ENCODE measurements at regions not wholly inside any gene's neighbourhood (a gene's known extent, or its start where the extent isn't known, plus 50 kb on each side); places are given as distances from the start of the nearest gene placed in this dataset.

GRCh38 chr10:118238573-118239235 lies 103.4 kb downstream of the FAM204A start:
- Histone ChIP-seq H3K27me3 (peaks cover 0 to 63% (median 7%) of the 10 kb centered on the region in 4 donors), H3K36me3 (no peaks in the 10 kb centered on the region), H3K9me3 (no peaks in the 10 kb centered on the region), H3K4me3 (no peak overlapping the region), H3K27ac (replicated peaks in 1 of 4) (no peak overlapping the region), H3K4me1 (peaks cover 0 to 7% (median 3%) of the 10 kb centered on the region in 4 donors)
- TF ChIP-seq CTCF (IDR thresholded peaks at IDR 0.05) (no peak), EP300 (IDR thresholded peaks at IDR 0.05) (no peak), POLR2A (IDR thresholded peaks at IDR 0.05; ENCODE audit: low read depth) (no peak), POLR2AphosphoS5 (IDR thresholded peaks at IDR 0.05) (no peak)
- intact Hi-C loops (cut with DNase I): loop anchor here (2.0 kb wide), 1 partner anchor 742 kb away; no protein-coding TSS in a partner anchor
- DNase-seq (ENCODE audit: extremely low spot score): peak; percentile 83
- WGBS: 60% methylated on average over 13 of the region's 13 CpGs

- Histone ChIP-seq H3K4me3 (no peak overlapping the region), H3K27me3 (peaks cover 0 to 60% (median 4%) of the 10 kb centered on the region in 4 donors), H3K4me1 (peaks cover 0 to 7% (median 3%) of the 10 kb centered on the region in 4 donors), H3K27ac (replicated peaks in 1 of 4) (no peak overlapping the region), H3K9me3 (no peaks in the 10 kb centered on the region), H3K36me3 (no peaks in the 10 kb centered on the region)
- no peak for TF ChIP-seq POLR2AphosphoS5 (IDR thresholded peaks at IDR 0.05)
- TF ChIP-seq EP300 (IDR thresholded peaks at IDR 0.05): no peak
- TF ChIP-seq POLR2A (IDR thresholded peaks at IDR 0.05; ENCODE audit: low read depth): no peak
- intact Hi-C loops (cut with DNase I): loop anchor here (2.0 kb wide), 1 partner anchor 741 kb away; no protein-coding TSS in a partner anchor
- WGBS: 90% methylated on average over 5 of the region's 5 CpGs
- peak; percentile 34 for DNase-seq (ENCODE audit: extremely low spot score)
Observed at GRCh38 chr10:118237930-118238329, 104.2 kb downstream of the FAM204A start.

- Histone ChIP-seq H3K9me3 (no peaks in the 10 kb centered on the region), H3K4me3 (no peak overlapping the region), H3K4me1 (no peaks in the 10 kb centered on the region), H3K36me3 (no peaks in the 10 kb centered on the region), H3K27ac (replicated peaks in 1 of 4) (no peak overlapping the region), H3K27me3 (peaks cover 0 to 39% (median 0%) of the 10 kb centered on the region in 4 donors)
- TF ChIP-seq CTCF (IDR thresholded peaks at IDR 0.05) (no peak), POLR2A (IDR thresholded peaks at IDR 0.05; ENCODE audit: low read depth) (no peak), EP300 (IDR thresholded peaks at IDR 0.05) (no peak), POLR2AphosphoS5 (IDR thresholded peaks at IDR 0.05) (no peak)
- peak; percentile 39 for DNase-seq (ENCODE audit: extremely low spot score)
- intact Hi-C loops (cut with DNase I): no loop called here
- WGBS: 80% methylated on average over 10 of the region's 10 CpGs
Observed at GRCh38 chr10:118234683-118235082, 107.4 kb downstream of the FAM204A start.

- H3K4me1 ChIP-seq: no peaks in the 10 kb centered on the region
- H3K27ac ChIP-seq (replicated peaks in 1 of 4): no peak overlapping the region
- TF ChIP-seq POLR2AphosphoS5 (IDR thresholded peaks at IDR 0.05) (no peak), POLR2A (IDR thresholded peaks at IDR 0.05; ENCODE audit: low read depth) (no peak), EP300 (IDR thresholded peaks at IDR 0.05) (no peak), CTCF (IDR thresholded peaks at IDR 0.05) (no peak)
- H3K4me3 ChIP-seq: no peak overlapping the region
- no peaks in the 10 kb centered on the region for H3K36me3 ChIP-seq
- H3K9me3 ChIP-seq: no peaks in the 10 kb centered on the region
- WGBS: 30% methylated on average over 2 of the region's 2 CpGs
- H3K27me3 ChIP-seq: no peaks in the 10 kb centered on the region
- intact Hi-C loops (cut with DNase I): no loop called here
- no peak for DNase-seq (ENCODE audit: extremely low spot score)
Observed at GRCh38 chr10:118220346-118220850, 121.7 kb downstream of the FAM204A start.

- Histone ChIP-seq H3K27me3 (no peaks in the 10 kb centered on the region), H3K36me3 (no peaks in the 10 kb centered on the region), H3K27ac (replicated peaks in 1 of 4) (no peak overlapping the region), H3K4me3 (no peak overlapping the region), H3K4me1 (no peaks in the 10 kb centered on the region), H3K9me3 (no peaks in the 10 kb centered on the region)
- intact Hi-C loops (cut with DNase I): no loop called here
- no peak for TF ChIP-seq CTCF (IDR thresholded peaks at IDR 0.05)
- TF ChIP-seq POLR2AphosphoS5 (IDR thresholded peaks at IDR 0.05): no peak
- no peak for TF ChIP-seq EP300 (IDR thresholded peaks at IDR 0.05)
- WGBS: 94% methylated on average over 6 of the region's 6 CpGs
- no peak for DNase-seq (ENCODE audit: extremely low spot score)
Observed at GRCh38 chr10:118218562-118218961, 123.6 kb downstream of the FAM204A start.
